ENCODE measurements at regions not wholly inside any gene's neighbourhood (a gene's known extent, or its start where the extent isn't known, plus 50 kb on each side); places are given as distances from the start of the nearest gene placed in this dataset.

DNA sequence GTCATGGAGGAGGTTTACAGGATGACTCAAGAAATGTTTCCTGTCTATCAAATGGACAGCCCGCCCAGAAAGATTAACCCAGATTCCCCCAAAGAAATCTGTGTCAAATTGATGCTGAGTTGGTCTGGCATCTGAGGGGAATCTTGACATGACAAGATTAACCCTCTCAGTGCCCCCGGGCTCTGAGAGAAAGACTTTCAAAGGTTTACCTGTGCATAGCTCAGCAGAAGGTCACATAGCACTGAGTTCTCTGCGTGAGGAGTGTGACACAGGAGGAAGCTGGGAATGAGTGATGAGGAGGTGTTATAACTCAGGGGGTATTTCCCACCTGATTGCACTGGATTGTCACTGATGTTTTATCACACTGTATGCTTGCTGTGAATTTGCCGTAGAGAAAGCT is 601.2 kb downstream of the DHX35 start:
- DNase-seq, result no peak
- in situ Hi-C loops (cut with HindIII; ENCODE audit: low pct_ligation_motif_present, low pct_unique_long_range_greater_than_20kb, low sequenced_read_pairs), result no loop called here

GRCh38 chr20:39554341-39554740 is 592.2 kb downstream of the DHX35 start:
- in situ Hi-C loops (cut with HindIII; ENCODE audit: low pct_ligation_motif_present, low pct_unique_long_range_greater_than_20kb, low sequenced_read_pairs), result no loop called here
- DNase-seq, result no peak

- DNase-seq, result no peak
- in situ Hi-C loops (cut with HindIII; ENCODE audit: low pct_ligation_motif_present, low pct_unique_long_range_greater_than_20kb, low sequenced_read_pairs), result no loop called here
Measured at GRCh38 chr20:39553120-39553519, 591.0 kb downstream of the DHX35 start.

DNA sequence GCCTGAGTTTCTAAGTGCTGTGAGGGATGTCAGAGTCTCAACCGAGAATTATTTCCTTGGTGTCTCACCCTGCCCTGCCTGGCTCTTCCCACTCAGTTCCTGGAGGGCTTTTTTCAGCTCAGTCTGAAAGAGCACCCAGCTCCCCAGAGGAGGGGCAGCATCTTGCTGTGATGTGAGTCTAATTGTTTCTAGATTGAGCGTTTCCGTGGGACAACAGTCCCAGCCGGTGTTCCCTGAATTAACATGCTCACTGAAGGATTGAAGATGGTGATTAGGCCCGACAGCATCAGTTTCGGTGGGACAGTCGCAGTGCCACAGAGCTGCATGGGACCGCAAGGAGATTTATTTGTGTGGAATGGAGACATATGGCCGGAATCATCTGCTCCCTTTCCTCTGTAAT is 587.6 kb downstream of the DHX35 start:
- in situ Hi-C loops (cut with HindIII; ENCODE audit: low pct_ligation_motif_present, low pct_unique_long_range_greater_than_20kb, low sequenced_read_pairs), result no loop called here
- no peak for DNase-seq

DNA sequence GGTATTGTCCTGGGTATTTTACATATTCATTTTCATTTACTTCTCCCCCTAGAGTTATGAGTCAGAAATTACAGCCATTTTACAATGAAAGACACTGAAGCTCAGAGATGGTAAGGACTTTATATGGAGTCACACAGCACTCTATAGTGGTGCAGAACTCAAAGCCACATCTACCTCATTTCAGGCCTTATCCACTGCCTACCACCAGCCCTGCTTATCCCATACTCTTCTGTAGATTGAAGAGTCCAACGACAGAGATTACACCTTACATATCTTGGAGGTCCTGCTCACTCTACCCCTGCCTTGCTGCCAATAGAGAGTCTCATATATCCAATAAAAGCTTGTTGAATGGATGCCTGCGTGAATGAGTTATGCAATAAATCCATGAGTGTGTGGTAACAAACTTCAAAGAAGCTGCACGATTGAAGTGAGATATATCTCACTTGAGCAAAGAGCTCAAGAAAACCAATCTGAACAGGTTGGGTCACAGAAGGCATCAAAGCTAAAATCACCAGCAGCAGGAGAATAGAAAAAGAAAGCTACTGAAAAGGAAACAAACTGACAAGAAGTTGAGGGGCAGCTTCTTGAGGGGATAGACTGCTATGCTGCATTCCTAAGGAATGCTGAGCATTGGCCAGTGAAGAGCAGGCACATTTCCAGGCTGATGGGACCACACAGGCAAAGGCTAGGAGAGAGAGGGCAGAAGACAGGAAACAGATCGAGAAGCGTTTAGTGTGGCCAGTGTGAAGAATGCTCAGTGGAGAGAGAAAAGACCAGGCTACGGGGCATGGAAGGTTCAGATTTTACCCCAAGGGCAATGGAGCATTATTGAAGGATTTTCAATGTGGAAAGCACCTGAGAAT is 585.6 kb downstream of the DHX35 start:
- in situ Hi-C loops (cut with HindIII; ENCODE audit: low pct_ligation_motif_present, low pct_unique_long_range_greater_than_20kb, low sequenced_read_pairs), result no loop called here

GRCh38 chr20:39541136-39541803 is 579.1 kb downstream of the DHX35 start:
- in situ Hi-C loops (cut with HindIII; ENCODE audit: low pct_ligation_motif_present, low pct_unique_long_range_greater_than_20kb, low sequenced_read_pairs), result no loop called here
- DNase-seq, result no peak

More for the DNA sequence above, 585.6 kb downstream of the DHX35 start:
- no peak for DNase-seq

DNA sequence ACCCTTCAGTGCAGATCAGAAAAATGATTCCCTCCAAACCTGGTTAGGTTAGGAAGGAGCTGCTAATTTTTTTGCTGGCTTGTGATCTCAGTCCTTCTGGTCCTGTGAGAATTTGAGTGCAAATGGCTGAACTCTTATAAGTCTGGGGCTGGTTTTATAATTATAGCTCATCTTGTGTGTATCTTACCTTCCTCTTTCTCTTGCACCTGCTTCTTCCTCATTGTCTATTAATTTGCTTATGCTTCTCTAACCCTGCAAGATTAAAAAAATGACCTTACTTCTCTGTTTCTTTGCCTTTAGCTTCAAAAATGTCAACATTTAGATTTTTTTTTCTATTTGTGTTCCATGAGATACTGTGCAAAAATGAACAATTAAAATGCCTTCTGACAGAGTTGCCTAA is 576.2 kb downstream of the DHX35 start:
- DNase-seq, result no peak
- in situ Hi-C loops (cut with HindIII; ENCODE audit: low pct_ligation_motif_present, low pct_unique_long_range_greater_than_20kb, low sequenced_read_pairs), result no loop called here

DNA sequence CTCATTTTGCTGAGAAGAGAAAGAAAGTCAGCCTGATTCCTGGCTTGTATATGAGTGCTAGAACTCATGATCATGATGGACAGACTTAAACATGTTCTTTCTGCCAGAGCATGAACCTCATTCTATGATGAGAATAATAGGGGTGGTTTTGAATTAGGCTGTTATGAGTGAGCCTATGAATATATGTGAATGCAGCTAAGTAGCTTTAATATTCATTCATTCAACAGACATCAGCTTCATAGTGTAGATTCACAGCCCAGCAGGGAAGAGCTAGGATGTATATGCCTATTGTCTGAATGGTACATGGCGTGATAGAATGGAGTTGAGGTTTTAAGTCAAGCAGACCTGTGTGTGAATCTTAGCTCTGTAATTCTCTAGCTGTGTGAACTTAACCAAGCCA is 573.2 kb downstream of the DHX35 start:
- in situ Hi-C loops (cut with HindIII; ENCODE audit: low pct_ligation_motif_present, low pct_unique_long_range_greater_than_20kb, low sequenced_read_pairs), result no loop called here
- DNase-seq, result no peak

GRCh38 chr20:39534846-39535245 is 572.7 kb downstream of the DHX35 start:
- DNase-seq, result no peak
- in situ Hi-C loops (cut with HindIII; ENCODE audit: low pct_ligation_motif_present, low pct_unique_long_range_greater_than_20kb, low sequenced_read_pairs), result no loop called here

GRCh38 chr20:39533858-39534257 is 571.7 kb downstream of the DHX35 start:
- DNase-seq, result no peak
- in situ Hi-C loops (cut with HindIII; ENCODE audit: low pct_ligation_motif_present, low pct_unique_long_range_greater_than_20kb, low sequenced_read_pairs), result no loop called here

GRCh38 chr20:39532205-39532604 is 570.1 kb downstream of the DHX35 start:
- DNase-seq, result no peak
- in situ Hi-C loops (cut with HindIII; ENCODE audit: low pct_ligation_motif_present, low pct_unique_long_range_greater_than_20kb, low sequenced_read_pairs), result no loop called here

DNA sequence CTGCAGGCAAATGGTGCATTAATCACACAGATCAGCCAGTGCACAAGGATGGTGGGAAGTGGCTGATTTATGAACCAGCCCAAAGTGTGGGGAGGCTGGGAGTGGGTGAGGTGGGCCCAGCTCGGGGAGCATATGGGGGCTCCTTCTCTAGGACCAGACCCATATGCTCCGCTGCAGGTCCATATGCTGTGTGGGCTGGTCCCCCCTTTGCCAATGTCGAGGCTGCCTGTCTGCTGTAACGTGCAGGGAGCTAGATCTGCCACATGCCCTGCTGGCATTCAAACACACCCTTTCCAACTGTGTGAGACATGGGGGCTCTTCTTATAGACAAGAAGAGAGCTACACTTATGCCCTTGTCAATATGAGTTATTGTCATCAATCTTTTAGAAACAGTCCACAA is 566.3 kb downstream of the DHX35 start:
- in situ Hi-C loops (cut with HindIII; ENCODE audit: low pct_ligation_motif_present, low pct_unique_long_range_greater_than_20kb, low sequenced_read_pairs), result no loop called here
- no peak for DNase-seq

- DNase-seq, result no peak
- in situ Hi-C loops (cut with HindIII; ENCODE audit: low pct_ligation_motif_present, low pct_unique_long_range_greater_than_20kb, low sequenced_read_pairs), result no loop called here
Measured at GRCh38 chr20:39524371-39524911, 562.3 kb downstream of the DHX35 start.

GRCh38 chr20:39523405-39523804 is 561.3 kb downstream of the DHX35 start:
- in situ Hi-C loops (cut with HindIII; ENCODE audit: low pct_ligation_motif_present, low pct_unique_long_range_greater_than_20kb, low sequenced_read_pairs), result no loop called here
- no peak for DNase-seq

GRCh38 chr20:39518654-39519053 is 556.5 kb downstream of the DHX35 start:
- in situ Hi-C loops (cut with HindIII; ENCODE audit: low pct_ligation_motif_present, low pct_unique_long_range_greater_than_20kb, low sequenced_read_pairs), result no loop called here
- no peak for DNase-seq

DNA sequence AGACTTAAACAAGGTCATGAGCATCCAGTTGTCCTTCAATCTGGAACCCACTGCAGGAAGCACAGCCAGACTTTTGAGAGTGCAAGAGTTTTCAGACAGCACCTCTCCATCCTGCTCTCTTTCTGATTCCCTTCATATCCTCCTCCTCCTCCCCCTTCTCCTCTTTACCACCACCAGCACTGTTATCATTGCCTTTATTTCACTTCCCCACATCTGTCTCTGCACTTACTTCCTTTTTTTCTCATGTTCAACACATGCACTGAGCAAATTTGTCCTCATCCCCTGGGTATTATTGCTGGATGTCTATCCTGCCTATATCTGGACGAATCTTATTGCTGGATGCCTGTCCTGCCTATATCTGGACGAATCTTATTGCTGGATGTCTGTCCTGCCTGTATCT is 554.8 kb downstream of the DHX35 start:
- in situ Hi-C loops (cut with HindIII; ENCODE audit: low pct_ligation_motif_present, low pct_unique_long_range_greater_than_20kb, low sequenced_read_pairs), result no loop called here

DNA sequence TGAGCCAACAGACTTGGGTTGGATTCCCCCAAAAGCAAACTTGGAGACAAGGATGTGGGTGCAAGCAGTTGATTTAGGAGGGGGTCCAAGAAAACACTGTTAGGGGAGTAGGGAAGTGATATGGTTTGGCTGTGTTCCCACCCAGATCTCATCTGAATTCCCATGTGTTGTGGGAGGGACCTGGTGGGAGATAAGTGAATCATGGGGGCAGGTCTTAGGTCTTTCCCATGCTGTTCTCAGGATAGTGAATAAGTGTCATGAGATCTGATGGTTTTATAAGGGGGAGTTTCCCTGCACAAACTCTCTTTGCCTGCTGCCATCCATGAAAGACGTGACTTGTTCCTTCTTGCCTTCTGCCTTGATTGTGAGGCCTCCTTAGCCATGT is 542.6 kb downstream of the DHX35 start:
- no peak for DNase-seq
- in situ Hi-C loops (cut with HindIII; ENCODE audit: low pct_ligation_motif_present, low pct_unique_long_range_greater_than_20kb, low sequenced_read_pairs), result no loop called here

More for the DNA sequence above, 554.8 kb downstream of the DHX35 start:
- no peak for DNase-seq

DNA sequence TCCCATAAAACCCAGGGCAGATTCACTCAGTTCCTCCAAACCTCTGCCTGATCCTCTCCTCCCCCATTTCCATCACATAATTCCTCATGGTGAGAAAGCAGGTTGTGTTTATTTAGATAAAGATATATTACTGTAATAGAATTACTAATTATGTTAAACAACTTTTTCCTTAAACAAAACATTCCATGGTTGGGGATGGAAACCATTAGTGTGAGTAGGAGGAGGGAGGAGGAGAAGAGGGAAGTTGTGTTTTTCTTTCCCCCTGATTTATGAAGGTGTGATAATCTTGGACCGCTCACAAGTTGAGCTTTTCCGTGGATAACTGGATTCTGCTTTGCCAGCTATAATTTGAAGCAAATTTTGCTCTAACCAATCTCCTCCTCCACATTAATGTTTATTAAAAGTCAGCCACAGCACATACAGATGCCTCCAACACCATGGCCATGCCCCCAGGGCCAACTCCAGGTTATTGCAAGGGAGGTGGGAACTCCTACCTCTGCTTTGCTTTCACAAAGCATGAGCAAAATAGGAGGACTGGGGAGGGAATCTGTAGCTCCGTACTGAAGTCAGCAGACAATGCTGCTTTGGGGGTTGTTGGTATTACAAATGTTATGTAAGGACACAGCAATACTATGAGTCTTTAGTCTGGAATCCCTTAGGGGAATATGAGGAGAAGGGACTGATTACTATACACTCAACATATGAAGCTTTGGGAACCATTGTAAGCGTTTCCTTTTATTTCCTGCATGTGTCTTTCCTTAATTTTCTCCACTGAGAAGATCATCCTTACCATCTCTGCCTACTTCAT is 542.0 kb downstream of the DHX35 start:
- in situ Hi-C loops (cut with HindIII; ENCODE audit: low pct_ligation_motif_present, low pct_unique_long_range_greater_than_20kb, low sequenced_read_pairs), result no loop called here
- no peak for DNase-seq

DNA sequence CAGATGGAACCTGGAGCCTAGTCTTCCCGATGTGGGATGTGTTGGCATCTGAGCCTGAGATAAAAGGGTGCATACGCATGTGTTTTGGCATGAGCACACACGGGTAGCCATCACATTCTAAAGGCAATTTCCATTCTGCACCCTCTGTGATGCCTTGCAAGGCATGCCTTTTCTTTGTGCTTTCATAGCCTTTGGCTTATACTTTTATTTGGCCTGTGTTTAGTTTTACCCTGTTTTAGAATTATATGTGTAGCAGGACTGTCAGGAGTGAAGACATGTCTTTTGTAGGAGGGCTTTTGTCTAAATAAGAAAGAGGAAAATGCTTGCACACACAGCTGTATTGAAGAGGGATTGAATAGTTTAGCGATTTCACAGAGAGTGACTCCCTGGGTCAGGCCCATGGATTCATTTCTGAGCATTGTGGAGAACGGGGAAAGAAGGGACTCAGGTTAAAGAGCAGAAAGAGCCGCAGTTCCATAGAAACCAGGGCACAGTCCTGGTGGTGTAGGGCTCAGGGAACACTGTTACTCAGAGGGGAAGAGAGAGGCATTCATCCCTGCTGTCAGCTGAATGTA is 530.2 kb downstream of the DHX35 start:
- in situ Hi-C loops (cut with HindIII; ENCODE audit: low pct_ligation_motif_present, low pct_unique_long_range_greater_than_20kb, low sequenced_read_pairs), result no loop called here
- DNase-seq, result no peak
